ENCODE measurements at regions not wholly inside any gene's neighbourhood (a gene's known extent, or its start where the extent isn't known, plus 50 kb on each side); places are given as distances from the start of the nearest gene placed in this dataset.

- peak; percentile 9 for DNase-seq
- in situ Hi-C loops (cut with MboI; ENCODE audit: low pct_ligation_motif_present in 1 of 4, low pct_unique_long_range_greater_than_20kb in 1 of 4, low sequenced_read_pairs in 3 of 4) (no loop called here), intact Hi-C loops (cut with DNase I; ENCODE audit: low total_unique reads) (no loop called here)
- H3K4me1 ChIP-seq, result peaks cover 0 to 21% (median 9%) of the 10 kb centered on the region in 4 donors
- no peaks in the 10 kb centered on the region for H3K36me3 ChIP-seq
- peak overlapping the region in 1 of 4 donors; percentile 12 for H3K27ac ChIP-seq
- H3K9me3 ChIP-seq, result no peaks in the 10 kb centered on the region
- 28 to 37% methylated on average over 8 to 10 of the region's 10 CpGs for WGBS, 2 donors (ENCODE audit: low coverage in 1 of 2)
- TF ChIP-seq POLR2A (IDR thresholded peaks at IDR 0.05) (no peak), CTCF (IDR thresholded peaks at IDR 0.05) (no peak), POLR2AphosphoS5 (IDR thresholded peaks at IDR 0.05) (no peak), EP300 (IDR thresholded peaks at IDR 0.05; ENCODE audit: low read depth) (no peak)
- H3K27me3 ChIP-seq, result no peaks in the 10 kb centered on the region
- no peak overlapping the region for H3K4me3 ChIP-seq
Observed at GRCh38 chr12:115709540-115710011, 567.9 kb downstream of the MED13L start.

- Histone ChIP-seq H3K27ac (no peak overlapping the region), H3K4me3 (no peak overlapping the region), H3K9me3 (no peaks in the 10 kb centered on the region), H3K4me1 (peaks cover 0 to 21% (median 9%) of the 10 kb centered on the region in 4 donors), H3K27me3 (no peaks in the 10 kb centered on the region), H3K36me3 (no peaks in the 10 kb centered on the region)
- TF ChIP-seq POLR2A (IDR thresholded peaks at IDR 0.05) (no peak), EP300 (IDR thresholded peaks at IDR 0.05; ENCODE audit: low read depth) (no peak), CTCF (IDR thresholded peaks at IDR 0.05) (no peak), POLR2AphosphoS5 (IDR thresholded peaks at IDR 0.05) (no peak)
- no peak for DNase-seq
- 67% methylated on average over 2 of the region's 2 CpGs; no CpG with 5 or more reads in 1 of the 2 donors for WGBS, 2 donors (ENCODE audit: low coverage in 1 of 2)
- in situ Hi-C loops (cut with MboI; ENCODE audit: low pct_ligation_motif_present in 1 of 4, low pct_unique_long_range_greater_than_20kb in 1 of 4, low sequenced_read_pairs in 3 of 4), result no loop called here
- intact Hi-C loops (cut with DNase I; ENCODE audit: low total_unique reads), result no loop called here
Observed at GRCh38 chr12:115708801-115709200, 568.7 kb downstream of the MED13L start.

GRCh38 chr12:115700896-115701465 lies 576.5 kb downstream of the MED13L start:
- no peak for TF ChIP-seq CTCF (IDR thresholded peaks at IDR 0.05)
- TF ChIP-seq POLR2A (IDR thresholded peaks at IDR 0.05), result no peak
- TF ChIP-seq EP300 (IDR thresholded peaks at IDR 0.05; ENCODE audit: low read depth), result no peak
- no peak for TF ChIP-seq POLR2AphosphoS5 (IDR thresholded peaks at IDR 0.05)
- in situ Hi-C loops (cut with MboI; ENCODE audit: low pct_ligation_motif_present in 1 of 4, low pct_unique_long_range_greater_than_20kb in 1 of 4, low sequenced_read_pairs in 3 of 4) (no loop called here), intact Hi-C loops (cut with DNase I; ENCODE audit: low total_unique reads) (no loop called here)
- Histone ChIP-seq H3K27ac (no peak overlapping the region), H3K9me3 (no peaks in the 10 kb centered on the region), H3K4me3 (no peak overlapping the region), H3K27me3 (peaks cover 16% of the 10 kb centered on the region), H3K36me3 (no peaks in the 10 kb centered on the region), H3K4me1 (no peaks in the 10 kb centered on the region)
- 58 to 64% methylated on average over 7 of the region's 7 CpGs for WGBS, 2 donors (ENCODE audit: low coverage in 1 of 2)
- no peak for DNase-seq

GRCh38 chr12:115700081-115700480 lies 577.4 kb downstream of the MED13L start:
- in situ Hi-C loops (cut with MboI; ENCODE audit: low pct_ligation_motif_present in 1 of 4, low pct_unique_long_range_greater_than_20kb in 1 of 4, low sequenced_read_pairs in 3 of 4), result no loop called here

More at GRCh38 chr12:115700081-115700480, 577.4 kb downstream of the MED13L start:
- Histone ChIP-seq H3K4me3 (no peak overlapping the region), H3K4me1 (no peaks in the 10 kb centered on the region), H3K27ac (no peak overlapping the region), H3K27me3 (peaks cover 16% of the 10 kb centered on the region), H3K36me3 (no peaks in the 10 kb centered on the region), H3K9me3 (no peaks in the 10 kb centered on the region)
- 82 to 85% methylated on average over 1 to 2 of the region's 2 CpGs for WGBS, 2 donors (ENCODE audit: low coverage in 1 of 2)
- TF ChIP-seq POLR2AphosphoS5 (IDR thresholded peaks at IDR 0.05), result no peak
- no peak for TF ChIP-seq POLR2A (IDR thresholded peaks at IDR 0.05)
- no peak for TF ChIP-seq EP300 (IDR thresholded peaks at IDR 0.05; ENCODE audit: low read depth)
- no peak for TF ChIP-seq CTCF (IDR thresholded peaks at IDR 0.05)
- intact Hi-C loops (cut with DNase I; ENCODE audit: low total_unique reads), result no loop called here
- no peak for DNase-seq
